PC-9 (cell line): ENCODE measurements at regions not wholly inside any gene's neighbourhood (a gene's known extent, or its start where the extent isn't known, plus 50 kb on each side); places are given as distances from the start of the nearest gene placed in this dataset.

Experiments
- CTCF ChIP-seq: fragments of 200-600 bp; sonication (generic); conservative IDR thresholded peaks from 2 replicates; pipeline ENCODE4 v1.6.1; 2017; ENCODE audit warnings: mixed run types, antibody characterized with exemption, mild to moderate bottlenecking, moderate library complexity
- EZH2 ChIP-seq: fragments of 200-600 bp; sonication (generic); IDR thresholded peaks from 2 replicates; pipeline ENCODE4 v1.8.0; 2017; ENCODE audit warnings: antibody characterized with exemption, low read depth

GRCh38 chr6:22364306-22364705 lies 67.5 kb upstream of the PRL start:
- TF ChIP-seq CTCF, result no peak
- TF ChIP-seq EZH2, result no peak
